Ascending aorta (tissue), 2 donors: ENCODE measurements at regions not wholly inside any gene's neighbourhood (a gene's known extent, or its start where the extent isn't known, plus 50 kb on each side); places are given as distances from the start of the nearest gene placed in this dataset.
"Not testable (repeated sequence)": the region's sequence is repeated elsewhere in the genome, so short reads cannot be mapped to it uniquely, and the experiment has no call there.

ENCODE experiments used
- DNase-seq, 2 donors: peaks; one replicate each; pipeline ENCODE4 v3.0.0-alpha.2; 2019; ENCODE audit warnings: low spot score in 2 of 2
- H3K27ac ChIP-seq, 2 donors: fragments of 200-600 bp; sonication (generic); one replicate each; pipeline ENCODE4 v1.5.1; 2016 to 2017; ENCODE audit warnings: mild to moderate bottlenecking in 1 of 2
- H3K27me3 ChIP-seq: fragments of 200-600 bp; sonication (generic); one replicate; pipeline ENCODE4 v1.5.1; 2017
- H3K36me3 ChIP-seq, 2 donors: fragments of 200-600 bp; sonication (generic); one replicate each; pipeline ENCODE4 v1.5.1; 2016
- H3K4me1 ChIP-seq, 2 donors: fragments of 200-600 bp; sonication (generic); one replicate each; pipeline ENCODE4 v1.5.1; 2016 to 2017; ENCODE audit warnings: mild to moderate bottlenecking in 1 of 2
- H3K4me3 ChIP-seq, 2 donors: fragments of 200-600 bp; sonication (generic); one replicate each; pipeline ENCODE4 v1.5.1; 2016 to 2017; ENCODE audit warnings: mild to moderate bottlenecking in 1 of 2
- H3K9me3 ChIP-seq, 2 donors: fragments of 200-600 bp; sonication (generic); one replicate each; pipeline ENCODE4 v1.5.1; 2016
- intact Hi-C: fragments of 100-400 bp; cut with DNase I; formaldehyde crosslinking; loops from one replicate; pipeline ENCODE4 v1.15.1; 2023
- TF ChIP-seq, protein P1 (sequence below), 3 experiments: fragments of 200-600 bp in 2 of 3; fragments of 450-650 bp in 1 of 3; sonication (generic) in 2 of 3; IDR thresholded peaks; one replicate each; pipeline ENCODE4 v1.5.1; 2016 to 2019; ENCODE audit warnings: antibody characterized with exemption in 3 of 3, mild to moderate bottlenecking in 1 of 3, moderate library complexity in 1 of 3

DNA sequence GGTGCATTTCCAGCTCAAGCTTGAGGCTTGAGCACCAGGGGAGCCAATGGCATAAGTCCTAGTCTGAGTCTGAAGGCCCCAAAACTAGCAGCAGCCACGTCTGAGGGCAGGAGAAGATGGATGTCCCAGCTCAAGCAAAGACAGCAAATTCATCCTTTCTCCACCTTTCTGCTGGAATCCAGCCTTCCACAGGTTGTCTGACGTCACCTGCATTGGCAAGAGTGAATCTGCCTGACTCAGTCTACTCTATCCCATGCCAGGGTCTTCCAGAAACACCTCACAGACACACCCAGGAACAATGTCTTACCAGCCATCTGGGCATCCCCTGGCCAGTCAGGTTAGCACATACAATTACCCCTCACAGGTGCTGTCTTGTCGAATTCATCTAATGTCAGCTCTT lies 76.2 kb upstream of the SOX11 start:
- no peaks in the 10 kb centered on the region for H3K27me3 ChIP-seq
- H3K36me3 ChIP-seq, result no peaks in the 10 kb centered on the region
- TF ChIP-seq, protein P1, sequence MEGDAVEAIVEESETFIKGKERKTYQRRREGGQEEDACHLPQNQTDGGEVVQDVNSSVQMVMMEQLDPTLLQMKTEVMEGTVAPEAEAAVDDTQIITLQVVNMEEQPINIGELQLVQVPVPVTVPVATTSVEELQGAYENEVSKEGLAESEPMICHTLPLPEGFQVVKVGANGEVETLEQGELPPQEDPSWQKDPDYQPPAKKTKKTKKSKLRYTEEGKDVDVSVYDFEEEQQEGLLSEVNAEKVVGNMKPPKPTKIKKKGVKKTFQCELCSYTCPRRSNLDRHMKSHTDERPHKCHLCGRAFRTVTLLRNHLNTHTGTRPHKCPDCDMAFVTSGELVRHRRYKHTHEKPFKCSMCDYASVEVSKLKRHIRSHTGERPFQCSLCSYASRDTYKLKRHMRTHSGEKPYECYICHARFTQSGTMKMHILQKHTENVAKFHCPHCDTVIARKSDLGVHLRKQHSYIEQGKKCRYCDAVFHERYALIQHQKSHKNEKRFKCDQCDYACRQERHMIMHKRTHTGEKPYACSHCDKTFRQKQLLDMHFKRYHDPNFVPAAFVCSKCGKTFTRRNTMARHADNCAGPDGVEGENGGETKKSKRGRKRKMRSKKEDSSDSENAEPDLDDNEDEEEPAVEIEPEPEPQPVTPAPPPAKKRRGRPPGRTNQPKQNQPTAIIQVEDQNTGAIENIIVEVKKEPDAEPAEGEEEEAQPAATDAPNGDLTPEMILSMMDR (IDR thresholded peaks at IDR 0.05), result no peak
- no peak overlapping the region for H3K27ac ChIP-seq
- H3K4me1 ChIP-seq, result no peaks in the 10 kb centered on the region
- no peak overlapping the region for H3K4me3 ChIP-seq
- intact Hi-C loops, result no loop called here
- DNase-seq, result no peak
- no peaks in the 10 kb centered on the region for H3K9me3 ChIP-seq

DNA sequence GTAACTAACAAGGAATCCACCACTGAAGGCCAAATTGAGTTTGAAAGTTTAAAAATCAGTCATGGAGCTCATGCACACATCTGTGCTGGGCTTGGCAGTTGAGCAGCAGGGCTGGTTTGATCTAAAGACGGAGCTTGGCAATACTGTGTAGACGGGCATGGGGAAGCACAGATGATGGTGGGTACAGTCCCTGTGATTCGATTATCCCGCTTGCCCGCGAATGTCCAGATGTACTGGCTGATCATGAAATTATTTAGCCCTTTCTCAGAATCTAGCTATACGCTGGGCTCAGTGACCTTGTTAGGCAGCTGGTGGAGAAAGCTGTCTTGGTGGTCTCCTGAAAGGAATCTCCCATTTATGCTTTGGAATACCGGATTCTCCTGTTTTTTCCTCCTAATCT lies 74.8 kb upstream of the SOX11 start:
- no peak for DNase-seq
- TF ChIP-seq, protein P1 (IDR thresholded peaks at IDR 0.05), result no peak
- no peak overlapping the region for H3K4me3 ChIP-seq
- no peak overlapping the region for H3K27ac ChIP-seq
- no peaks in the 10 kb centered on the region for H3K27me3 ChIP-seq
- no peaks in the 10 kb centered on the region for H3K4me1 ChIP-seq
- intact Hi-C loops, result no loop called here
- H3K36me3 ChIP-seq, result no peaks in the 10 kb centered on the region
- no peaks in the 10 kb centered on the region for H3K9me3 ChIP-seq

DNA sequence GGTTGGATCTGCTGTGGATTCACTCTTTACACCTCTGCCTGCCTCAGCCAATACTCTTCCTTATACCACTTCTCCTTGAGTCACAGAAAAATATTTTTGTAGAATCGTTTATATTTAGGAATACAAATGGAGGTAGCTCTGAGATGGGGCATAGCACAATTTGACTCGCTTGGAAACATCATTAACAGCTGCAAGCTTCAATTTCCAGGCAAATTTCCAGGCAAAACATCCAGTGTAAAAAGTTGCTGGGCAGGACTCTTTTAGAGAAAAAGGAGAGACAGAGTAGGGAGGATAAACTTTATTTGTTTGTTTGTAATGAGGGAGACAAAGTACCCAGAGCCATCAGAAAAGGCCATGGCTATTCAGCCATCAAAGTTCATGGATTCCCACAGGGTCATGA lies 74.4 kb upstream of the SOX11 start:
- no peak for DNase-seq
- TF ChIP-seq, protein P1 (IDR thresholded peaks at IDR 0.05), result no peak
- Histone ChIP-seq H3K27ac (no peak overlapping the region), H3K36me3 (no peaks in the 10 kb centered on the region), H3K27me3 (no peaks in the 10 kb centered on the region), H3K9me3 (no peaks in the 10 kb centered on the region), H3K4me3 (no peak overlapping the region), H3K4me1 (no peaks in the 10 kb centered on the region)
- intact Hi-C loops, result no loop called here

DNA sequence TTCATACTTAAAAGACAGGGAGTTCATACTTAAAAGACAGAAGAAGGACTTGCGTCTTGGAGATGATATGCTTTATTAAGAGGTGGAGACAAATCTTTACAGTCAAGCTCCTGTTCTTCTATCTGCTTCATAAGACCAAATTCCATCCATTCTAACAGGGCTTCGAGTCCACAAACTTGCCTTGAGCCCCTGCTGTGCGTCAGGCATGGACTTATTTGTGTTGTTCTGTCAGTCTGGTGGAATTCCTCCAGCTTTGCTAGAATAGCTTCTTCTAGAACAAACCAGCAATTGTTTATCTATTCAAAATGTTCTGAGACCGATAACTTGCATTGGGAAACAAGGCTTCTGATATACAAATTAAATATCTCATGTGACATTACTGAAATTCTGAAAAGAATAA lies 73.9 kb upstream of the SOX11 start:
- H3K9me3 ChIP-seq, result no peaks in the 10 kb centered on the region
- H3K36me3 ChIP-seq, result no peaks in the 10 kb centered on the region
- TF ChIP-seq, protein P1 (IDR thresholded peaks at IDR 0.05), result no peak
- H3K27ac ChIP-seq, result no peak overlapping the region
- H3K4me3 ChIP-seq, result no peak overlapping the region
- DNase-seq, result no peak
- H3K27me3 ChIP-seq, result no peaks in the 10 kb centered on the region
- H3K4me1 ChIP-seq, result no peaks in the 10 kb centered on the region
- intact Hi-C loops, result no loop called here

DNA sequence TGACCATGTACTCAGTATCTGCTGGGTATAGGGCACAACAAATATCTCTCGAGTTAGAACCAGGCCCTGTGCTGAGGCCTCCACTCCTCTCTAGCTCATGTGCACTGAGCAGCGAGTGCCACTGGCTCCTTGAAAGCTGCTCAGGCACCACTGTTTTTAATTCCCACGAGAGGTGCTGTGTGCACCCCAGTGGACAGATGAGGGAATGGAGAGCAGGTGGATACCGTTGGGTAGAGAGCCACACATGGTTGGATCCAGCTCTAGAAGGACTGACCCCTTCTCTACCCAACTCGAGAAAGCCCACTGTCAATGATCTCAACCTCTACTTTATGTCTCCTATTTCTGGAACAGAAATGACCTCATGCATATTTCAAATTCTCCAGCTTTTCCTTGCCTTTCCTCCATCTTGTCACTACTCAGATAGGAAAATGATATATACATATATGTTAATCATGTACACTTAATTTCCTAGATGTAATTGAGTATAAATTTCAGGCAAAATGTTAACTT lies 66.6 kb upstream of the SOX11 start:
- H3K27ac ChIP-seq, H3K36me3 ChIP-seq, intact Hi-C loops, H3K4me3 ChIP-seq, H3K9me3 ChIP-seq, H3K4me1 ChIP-seq, H3K27me3 ChIP-seq, DNase-seq: not testable (repeated sequence)

DNA sequence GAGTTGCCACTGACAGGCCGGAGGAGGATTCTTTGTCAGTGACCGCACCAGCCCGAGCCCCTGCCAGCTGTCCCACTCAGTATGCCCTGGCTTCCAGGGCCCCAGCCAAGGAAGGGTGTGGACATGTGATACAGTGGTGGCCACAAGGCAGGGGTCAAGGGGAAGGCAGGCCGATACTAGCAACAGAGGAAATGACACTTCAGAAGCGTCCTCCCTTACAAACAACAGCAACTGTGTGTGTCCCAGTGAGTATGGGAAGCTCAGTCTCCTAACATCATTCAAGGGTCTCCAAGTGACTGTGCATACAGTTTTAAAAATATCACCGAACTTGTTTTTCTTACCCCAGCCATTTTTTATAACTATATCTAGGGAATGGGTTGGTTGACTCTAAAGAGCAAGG lies 63.7 kb upstream of the SOX11 start:
- H3K9me3 ChIP-seq, H3K27me3 ChIP-seq, DNase-seq, H3K27ac ChIP-seq, intact Hi-C loops, H3K36me3 ChIP-seq, H3K4me1 ChIP-seq, H3K4me3 ChIP-seq: not testable (repeated sequence)

DNA sequence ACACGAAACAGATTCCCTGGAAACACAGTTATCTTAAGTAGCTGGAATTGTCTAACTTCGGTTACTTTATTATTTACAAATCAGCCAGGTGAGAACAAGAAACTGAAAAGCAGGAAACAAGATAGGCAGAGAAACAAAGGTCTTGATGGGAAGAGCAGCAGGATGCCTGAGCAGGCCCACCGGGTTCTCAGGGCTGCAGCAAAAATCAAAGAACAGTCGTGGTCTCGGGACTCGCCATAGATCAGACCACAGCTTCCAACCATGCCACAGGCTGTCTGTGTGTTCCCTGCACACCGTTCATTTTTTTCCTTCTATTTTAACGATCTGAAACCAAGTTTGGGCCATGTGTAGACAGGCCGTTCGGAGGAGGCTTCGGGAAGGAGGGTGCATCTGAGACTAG lies 62.7 kb upstream of the SOX11 start:
- H3K4me3 ChIP-seq, DNase-seq, H3K27ac ChIP-seq, intact Hi-C loops, H3K36me3 ChIP-seq, H3K4me1 ChIP-seq, H3K9me3 ChIP-seq, H3K27me3 ChIP-seq: not testable (repeated sequence)

DNA sequence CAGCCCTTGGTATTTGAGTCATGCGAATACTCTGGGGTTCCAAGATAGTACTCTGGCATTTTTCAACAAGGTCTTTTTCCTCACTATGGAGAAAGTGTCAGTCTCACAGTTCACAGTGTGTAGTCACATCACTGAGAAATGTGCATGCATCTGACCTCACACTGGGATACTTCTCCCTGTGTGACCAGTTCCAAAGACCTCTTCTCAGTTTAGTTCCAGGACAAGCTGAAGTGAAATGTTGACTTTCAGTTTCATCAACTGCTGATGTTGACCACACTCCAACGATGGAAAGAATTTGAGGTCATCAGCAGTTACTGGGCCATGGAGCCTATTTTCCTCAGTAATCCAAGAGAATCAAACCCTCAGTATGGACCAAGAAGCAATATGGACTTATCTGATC lies 55.1 kb upstream of the SOX11 start:
- H3K4me1 ChIP-seq, H3K27ac ChIP-seq, DNase-seq, H3K27me3 ChIP-seq, H3K36me3 ChIP-seq, H3K4me3 ChIP-seq, intact Hi-C loops, H3K9me3 ChIP-seq: not testable (repeated sequence)
